HepG2 (cell line): ENCODE measurements at regions not wholly inside any gene's neighbourhood (a gene's known extent, or its start where the extent isn't known, plus 50 kb on each side); places are given as distances from the start of the nearest gene placed in this dataset.

ENCODE experiments used
- ATAC-seq: fragments of 200-7000 bp; cut with Tn5 transposase; 3 replicates; pipeline ENCODE4 v1.9.1; 2020; ENCODE audit warnings: mild to moderate bottlenecking, moderate library complexity
- BruUV-seq: library from RNA; stranded (reverse); fragments of 400-500 nt; replicated peaks from 2 replicates; lab custom pipeline; 2021; lab: Mats Ljungman, UMichigan
- CTCF ChIA-PET: fragments of 300-600 bp; formaldehyde crosslinking; extraction: SDS; loops from one replicate; lab custom pipeline; 2021; ENCODE audit warnings: low total read pairs, inconsistent platforms, low intra/inter-chr PET ratio; lab: Yijun Ruan, JAX
- POLR2A ChIA-PET: fragments of 350-600 bp; sonication (Branson Sonifier 250); formaldehyde crosslinking; loops from one replicate; lab custom pipeline; 2020; ENCODE audit warnings: antibody characterized with exemption, inconsistent platforms; lab: Yijun Ruan, JAX
- DNase-seq: peaks from one replicate; pipeline ENCODE4 v3.0.0-alpha.2; 2015; ENCODE audit warnings: low spot score
- FAIRE-seq: peaks from 3 replicates; lab custom pipeline; 2011; peaks lifted over from hg19 to GRCh38; lab: Jason Lieb, UNC
- H2AFZ ChIP-seq: one replicate; pipeline ENCODE4 v1.6.1; 2011; ENCODE audit warnings: low read length, inconsistent platforms
- H3K27ac ChIP-seq: fragments of 300-600 bp; 3 replicates; pipeline ENCODE4 v1.8.0; 2011; ENCODE audit warnings: mixed run types, mild to moderate bottlenecking, mixed read lengths, low read length, inconsistent platforms; ENCODE audit not compliant: insufficient read depth; ENCODE audit errors: extremely low read length
- H3K27me3 ChIP-seq, 2 experiments: fragments of 200-600 bp in 1 of 2; 2 replicates in 1 of 2; 3 replicates in 1 of 2; pipeline versions ENCODE4 v1.6.0 to v1.8.0; 2011; ENCODE audit warnings: low read length in 2 of 2, mild to moderate bottlenecking in 2 of 2, moderate library complexity in 2 of 2, inconsistent platforms in 1 of 2; ENCODE audit not compliant: insufficient read depth in 2 of 2, control insufficient read depth in 1 of 2
- H3K36me3 ChIP-seq, 2 experiments: fragments of 200-600 bp in 1 of 2; replicated peaks in 1 of 2; 2 replicates in 1 of 2; 3 replicates in 1 of 2; pipeline versions ENCODE4 v1.5.1 to v1.8.0; 2011; ENCODE audit warnings: low read length in 2 of 2, inconsistent platforms in 1 of 2; ENCODE audit not compliant: insufficient read depth in 2 of 2, control insufficient read depth in 1 of 2
- H3K4me1 ChIP-seq: 2 replicates; pipeline ENCODE4 v1.5.1; 2012; ENCODE audit warnings: low read length, inconsistent platforms; ENCODE audit not compliant: insufficient read depth
- H3K4me2 ChIP-seq: 2 replicates; pipeline ENCODE4 v1.6.0; 2011; ENCODE audit warnings: low read depth, low read length, inconsistent platforms
- H3K4me3 ChIP-seq, 3 experiments: fragments of 200-600 bp in 1 of 3; sonication (generic), shearing (Covaris generic) in 1 of 3; replicated peaks in 1 of 3; 2 replicates each; pipeline ENCODE4 v1.5.1; 2011 to 2016; ENCODE audit warnings: low read length in 3 of 3, inconsistent platforms in 2 of 3, low read depth in 2 of 3, mild to moderate bottlenecking in 2 of 3, control low read depth in 1 of 3, mixed read lengths in 1 of 3; ENCODE audit not compliant: insufficient read depth in 1 of 3
- H3K79me2 ChIP-seq: one replicate; pipeline ENCODE4 v1.6.1; 2011; ENCODE audit warnings: low read length, inconsistent platforms; ENCODE audit not compliant: insufficient read depth
- H3K9ac ChIP-seq: 2 replicates; pipeline ENCODE4 v1.6.0; 2011; ENCODE audit warnings: mild to moderate bottlenecking, low read depth, low read length, inconsistent platforms; ENCODE audit not compliant: insufficient read depth
- H3K9me3 ChIP-seq: 2 replicates; pipeline ENCODE4 v1.5.1; 2012; ENCODE audit warnings: mild to moderate bottlenecking, low read length
- H4K20me1 ChIP-seq: 2 replicates; pipeline ENCODE4 v1.6.0; 2011; ENCODE audit warnings: inconsistent platforms, mild to moderate bottlenecking, low read length, moderate library complexity; ENCODE audit not compliant: insufficient read depth
- FOXK1 ChIP-seq: sonication (generic); formaldehyde crosslinking; IDR thresholded peaks from 2 replicates; pipeline ENCODE4 v1.4.0; 2020; ENCODE audit warnings: low read depth, missing genetic modification reagents, borderline replicate concordance
- POGK ChIP-seq: sonication (generic); formaldehyde crosslinking; conservative IDR thresholded peaks from 2 replicates; pipeline ENCODE4 v1.8.0; 2022; ENCODE audit warnings: mild to moderate bottlenecking, moderate library complexity, missing genetic modification reagents
- PRMT3 ChIP-seq: sonication (generic); formaldehyde crosslinking; IDR thresholded peaks from 2 replicates; pipeline ENCODE4 v1.8.1; 2022; ENCODE audit warnings: low read depth, mild to moderate bottlenecking, moderate library complexity, missing genetic modification reagents, borderline replicate concordance
- ZBTB7B ChIP-seq: sonication (generic); formaldehyde crosslinking; IDR thresholded peaks from 2 replicates; pipeline ENCODE4 v1.4.0; 2020; ENCODE audit warnings: missing genetic modification reagents
- ZXDC ChIP-seq: sonication (generic); formaldehyde crosslinking; IDR thresholded peaks from 2 replicates; pipeline ENCODE4 v1.5.0; 2020; ENCODE audit warnings: mild to moderate bottlenecking, missing genetic modification reagents
- WGBS: methylation state at CpG from one replicate; pipeline ENCODE4 v1.1.6; 2017; ENCODE audit warnings: low lambda C conversion rate; 5-methylcytosine and 5-hydroxymethylcytosine counted together
- in situ Hi-C: cut with HindIII; loops from 2 replicates; pipeline ENCODE4 v1.10.0; 2017; ENCODE audit warnings: low pct_unique_long_range_greater_than_20kb; ENCODE audit not compliant: extremely low pct_ligation_motif_present
- intact Hi-C: fragments of 100-400 bp; cut with micrococcal nuclease; formaldehyde crosslinking; loops from one replicate; pipeline ENCODE4 v1.10.0; 2022; ENCODE audit not compliant: unreplicated experiment

- no peaks in the 10 kb centered on the region for H3K79me2 ChIP-seq
- intact Hi-C loops, result no loop called here
- no peaks in the 10 kb centered on the region for H4K20me1 ChIP-seq
- FAIRE-seq (no peak), DNase-seq (no peak), ATAC-seq (no peak)
- no peaks in the 10 kb centered on the region for H3K36me3 ChIP-seq
- CTCF ChIA-PET, result no interaction called here
- H3K9ac ChIP-seq, result no peak overlapping the region
- in situ Hi-C loops, result no loop called here
- POLR2A ChIA-PET, result no interaction called here
- H2AFZ ChIP-seq, result no peak overlapping the region
- H3K4me2 ChIP-seq, result no peak overlapping the region
- H3K9me3 ChIP-seq, result no peaks in the 10 kb centered on the region
- H3K4me3 ChIP-seq, result no peak overlapping the region
- no peaks in the 10 kb centered on the region for H3K4me1 ChIP-seq
- no peak for TF ChIP-seq ZBTB7B (CRISPR knock-in tag)
- TF ChIP-seq FOXK1 (CRISPR knock-in tag), result no peak
- TF ChIP-seq PRMT3 (CRISPR knock-in tag), result no peak
- no peak for TF ChIP-seq POGK (CRISPR knock-in tag)
- TF ChIP-seq ZXDC (CRISPR knock-in tag), result no peak
- no TSS peak for BruUV-seq
- no peaks in the 10 kb centered on the region for H3K27me3 ChIP-seq
- no peak overlapping the region for H3K27ac ChIP-seq
- WGBS, result 4% methylated on average over 4 of the region's 4 CpGs
These were observed 859.5 kb downstream of the STIM2 start for GRCh38 chr4:27720010-27720766.
